Suppressor macrophage treated with lipopolysaccharide for 1 hour (primary cell): ENCODE measurements at regions not wholly inside any gene's neighbourhood (a gene's known extent, or its start where the extent isn't known, plus 50 kb on each side); places are given as distances from the start of the nearest gene placed in this dataset.

ENCODE experiments used
- DNase-seq, 3 donors: peaks; one replicate each; pipeline ENCODE4 v3.0.0-alpha.2; 2020 to 2022

DNA sequence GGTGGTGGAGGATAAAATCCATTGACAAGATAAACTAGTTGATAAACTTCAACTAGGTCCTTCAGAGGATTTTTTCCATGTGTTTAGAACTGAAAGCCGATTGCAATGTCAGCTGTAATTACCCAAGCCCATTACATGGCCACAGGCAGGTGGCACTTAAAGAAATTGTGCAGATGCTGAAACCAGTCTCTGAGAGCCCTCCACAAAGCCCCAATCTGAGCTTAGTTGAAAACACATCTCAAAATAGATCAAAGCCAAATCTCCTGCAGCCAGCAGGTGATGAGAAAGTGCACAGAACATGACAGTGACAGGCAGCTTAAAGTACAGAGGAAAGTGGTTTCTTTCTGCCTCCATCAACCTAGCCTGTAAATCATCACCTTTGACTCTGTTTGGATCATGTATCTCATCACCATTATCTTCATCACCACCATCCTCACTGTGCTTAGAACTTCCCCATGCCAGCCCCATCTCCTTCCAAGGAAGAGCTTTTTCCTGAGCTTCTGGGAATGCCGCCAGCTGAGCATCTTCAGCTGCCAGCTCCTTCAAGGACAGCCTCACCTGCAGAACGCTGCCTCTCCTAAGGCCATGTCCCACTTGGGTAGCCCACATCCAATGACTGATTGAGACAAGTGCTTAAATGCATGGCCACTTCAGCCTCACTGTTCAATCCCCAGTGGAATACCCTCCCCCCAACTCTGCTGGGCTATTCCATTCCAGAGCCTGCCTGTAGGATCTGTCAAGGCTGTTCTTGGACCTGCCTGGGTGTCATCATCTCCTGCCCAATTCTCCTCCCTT lies 219.5 kb upstream of the TMEM132C start:
- no peak for DNase-seq

DNA sequence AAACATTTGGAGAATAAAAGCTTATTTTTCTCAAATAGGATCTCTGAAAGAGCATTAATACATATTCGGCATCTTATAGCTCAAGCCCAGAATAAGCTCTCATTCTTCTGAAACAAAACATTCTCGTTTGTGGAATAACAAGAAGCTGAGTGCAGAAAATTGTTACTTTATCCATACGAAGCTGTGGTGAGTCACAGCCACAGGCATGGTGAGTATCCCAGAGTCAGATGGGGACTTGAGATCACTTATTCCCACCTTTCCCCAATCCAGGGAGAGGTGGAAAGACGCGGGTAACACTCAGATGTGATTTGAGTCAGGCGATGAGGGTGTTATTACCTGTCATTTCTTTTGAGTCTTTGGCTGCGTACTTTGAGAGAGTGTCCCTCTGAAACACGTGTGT lies 214.6 kb upstream of the TMEM132C start:
- DNase-seq, result no peak

DNA sequence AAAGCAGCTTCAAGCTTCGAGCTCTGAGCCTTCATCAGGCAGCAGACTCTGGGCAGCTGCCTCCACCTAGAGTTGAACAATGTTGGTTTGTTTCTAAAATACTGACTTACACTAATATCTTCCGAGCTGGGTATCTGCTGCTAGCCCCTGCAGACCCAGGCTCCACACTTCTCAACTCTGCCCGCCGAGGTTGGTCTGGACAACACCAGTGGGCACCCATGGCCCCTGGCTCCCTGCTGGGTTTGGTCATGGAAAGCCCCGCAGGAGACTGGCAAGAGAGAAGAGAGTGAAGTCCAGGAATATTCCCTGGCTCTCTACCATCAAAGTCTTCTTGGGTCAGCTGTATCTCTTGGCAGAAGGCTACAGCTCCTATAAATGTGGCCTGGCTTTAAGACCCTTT lies 214.2 kb upstream of the TMEM132C start:
- no peak for DNase-seq

DNA sequence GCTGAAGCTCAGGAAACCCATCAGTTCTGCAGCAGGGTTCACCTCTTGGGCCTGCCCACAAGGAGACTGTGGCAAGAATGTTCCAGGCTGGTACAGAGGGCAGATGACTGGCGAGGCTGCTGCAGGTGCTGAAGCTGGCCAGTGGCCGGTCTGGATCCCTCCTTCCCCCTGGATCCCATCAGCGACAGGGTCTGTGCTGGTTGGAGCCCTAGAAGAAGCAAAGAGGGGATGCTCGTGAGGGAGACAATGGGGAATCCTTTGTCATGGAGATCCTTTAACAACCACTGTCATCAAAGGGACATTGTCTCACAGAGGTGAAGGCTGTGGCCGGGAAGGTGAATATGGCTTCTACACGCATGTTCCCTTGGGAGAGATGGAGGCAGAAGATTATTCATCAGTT lies 211.4 kb upstream of the TMEM132C start:
- no peak for DNase-seq

DNA sequence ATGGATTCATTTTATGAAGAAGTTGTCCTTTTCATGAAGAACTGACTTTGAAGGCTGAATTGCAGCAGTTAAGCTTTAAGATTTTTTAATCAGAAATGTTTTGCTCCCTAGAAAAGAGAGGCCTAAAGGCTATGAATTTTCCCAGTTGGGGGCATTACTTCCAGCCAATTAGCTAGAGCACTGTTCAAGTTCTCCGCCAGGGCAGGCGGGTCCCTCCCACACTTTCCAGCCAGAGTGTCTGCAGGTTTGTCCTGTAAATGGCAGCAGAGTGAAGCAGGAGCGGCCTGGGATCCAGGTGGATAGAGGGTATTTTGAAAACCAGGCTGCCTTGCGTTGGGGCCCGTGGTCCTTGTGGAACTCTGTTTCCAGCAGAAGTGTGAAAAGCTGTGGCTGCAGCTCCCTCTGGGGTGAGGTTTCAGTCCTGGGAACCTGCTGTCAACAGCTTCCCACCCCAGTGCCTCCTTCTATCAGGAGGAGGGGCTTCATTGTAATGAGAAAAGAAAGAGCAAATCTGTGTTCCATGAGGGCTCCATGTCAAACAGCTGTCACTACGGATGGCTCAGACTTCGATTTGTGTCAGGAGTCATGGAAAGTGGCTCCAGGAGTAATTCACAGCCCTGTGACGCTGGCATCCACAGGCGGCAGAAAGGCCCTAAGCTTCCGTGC lies 210.7 kb upstream of the TMEM132C start:
- no peak for DNase-seq

GRCh38 chr12:128057586-128057985 lies 209.4 kb upstream of the TMEM132C start:
- no peak for DNase-seq

DNA sequence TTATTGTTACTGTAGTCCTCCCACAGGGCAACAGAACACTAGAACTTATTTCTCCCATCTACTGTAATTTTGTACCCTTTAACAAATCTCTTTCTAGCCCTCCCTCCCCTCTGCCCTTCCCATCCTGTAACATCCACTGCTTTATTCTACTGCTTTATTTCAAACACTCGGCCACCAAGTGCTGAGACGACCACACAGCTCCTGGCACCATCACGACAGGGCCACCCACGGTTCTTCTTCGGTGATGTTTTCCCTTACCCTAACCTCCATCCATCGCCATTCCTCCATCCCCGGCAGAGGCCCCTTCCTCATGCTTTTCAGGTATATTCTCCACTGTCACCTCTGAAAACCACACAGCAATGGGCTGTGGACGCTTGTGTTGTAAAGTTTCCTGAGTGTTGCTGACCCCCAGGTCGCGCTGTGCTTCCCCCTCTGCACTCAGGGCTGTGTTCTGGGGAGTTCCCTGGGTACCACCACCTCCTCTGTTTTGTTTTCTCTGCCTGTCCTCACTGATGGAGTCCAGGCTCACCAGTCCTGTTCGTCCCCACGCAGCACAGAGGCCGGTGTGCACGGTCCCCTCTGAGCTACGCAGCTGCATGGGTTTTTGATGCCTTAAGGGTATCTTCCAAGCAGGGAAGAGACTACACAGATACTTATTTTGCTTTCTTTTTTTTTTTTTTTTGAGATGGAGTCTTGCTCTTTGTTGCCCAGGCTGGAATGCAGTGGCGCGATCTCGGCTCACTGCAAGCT lies 207.2 kb upstream of the TMEM132C start:
- no peak for DNase-seq

- no peak for DNase-seq
Observed at GRCh38 chr12:128068211-128068610, 198.8 kb upstream of the TMEM132C start.

- DNase-seq, result peak; percentile 55 to 60 (median 59)
Observed at GRCh38 chr12:128069359-128069997, 197.5 kb upstream of the TMEM132C start.

GRCh38 chr12:128073937-128074336 lies 193.0 kb upstream of the TMEM132C start:
- no peak for DNase-seq

GRCh38 chr12:128075332-128075731 lies 191.6 kb upstream of the TMEM132C start:
- no peak for DNase-seq

GRCh38 chr12:128076188-128076587 lies 190.8 kb upstream of the TMEM132C start:
- no peak for DNase-seq

DNA sequence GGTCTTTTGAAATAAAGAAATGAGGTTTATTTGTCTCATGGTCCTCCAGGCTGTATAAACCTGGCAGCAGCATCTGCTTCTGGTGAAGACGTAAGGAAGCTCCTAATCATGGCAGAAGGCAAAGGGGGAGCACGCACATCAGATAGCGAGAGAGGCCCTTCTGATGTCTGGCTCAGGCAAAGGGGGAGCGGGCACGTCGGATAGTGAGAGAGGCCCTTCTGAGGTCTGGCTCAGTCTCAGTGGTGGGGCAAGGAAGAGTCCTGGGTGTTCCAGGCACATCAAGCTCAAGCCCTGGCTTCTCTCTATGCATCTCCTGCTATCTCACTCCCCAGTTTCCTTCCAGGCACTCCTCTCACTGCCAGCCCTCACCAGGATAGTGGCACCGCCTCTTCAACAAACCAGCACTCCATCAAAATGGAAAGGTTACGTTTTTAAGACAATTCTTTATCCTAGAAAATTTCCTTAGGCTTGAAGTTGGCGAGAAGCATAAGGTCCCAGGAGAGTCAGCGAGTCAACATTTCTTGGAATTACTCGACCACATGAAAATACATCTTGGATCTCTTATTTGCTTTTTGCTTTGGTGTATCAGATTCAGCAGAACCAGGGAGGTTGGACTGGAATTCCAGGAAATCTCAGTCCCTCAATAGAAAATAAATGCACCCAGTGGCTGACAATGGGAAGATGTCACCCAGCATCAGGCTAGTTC lies 189.6 kb upstream of the TMEM132C start:
- no peak for DNase-seq

DNA sequence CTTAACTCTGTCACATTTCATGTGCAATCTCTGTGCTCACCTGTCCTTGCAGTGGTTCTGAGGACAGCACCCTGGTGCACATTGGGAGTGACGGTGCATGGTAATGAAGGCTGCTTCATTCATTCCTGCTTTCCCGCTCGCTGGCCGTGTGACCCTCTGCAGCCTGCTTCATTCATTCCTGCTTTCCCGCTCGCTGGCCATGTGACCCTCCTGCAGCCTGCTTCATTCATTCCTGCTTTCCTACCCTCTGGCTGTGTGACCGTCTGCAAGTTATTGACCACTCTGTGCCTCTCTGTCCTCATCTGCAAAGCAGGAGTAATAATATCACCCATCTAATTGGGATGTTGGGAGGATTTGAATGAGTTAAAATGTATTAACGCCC lies 189.1 kb upstream of the TMEM132C start:
- DNase-seq, result no peak

- no peak for DNase-seq
Observed at GRCh38 chr12:128078301-128078971, 188.5 kb upstream of the TMEM132C start.

DNA sequence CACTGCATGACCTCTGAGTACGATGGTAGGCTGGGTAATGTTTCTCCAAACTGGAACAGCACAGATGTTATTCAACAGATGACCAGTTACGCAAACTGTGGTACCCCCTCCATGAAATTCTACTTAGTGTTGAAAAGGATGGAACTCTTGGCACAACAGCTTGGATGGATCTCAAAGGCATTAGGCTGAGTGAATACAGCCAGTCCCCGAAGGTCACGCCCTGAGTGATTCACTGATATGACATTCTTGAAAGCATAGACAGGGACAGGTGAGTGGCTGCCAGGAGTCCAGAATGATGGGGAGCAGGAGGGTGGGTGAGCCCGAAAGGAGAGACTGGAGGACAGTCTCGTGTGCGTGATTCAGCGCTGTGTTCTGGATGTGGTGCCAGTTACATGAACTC lies 187.5 kb upstream of the TMEM132C start:
- DNase-seq, result no peak

GRCh38 chr12:128083132-128083729 lies 183.7 kb upstream of the TMEM132C start:
- no peak for DNase-seq

DNA sequence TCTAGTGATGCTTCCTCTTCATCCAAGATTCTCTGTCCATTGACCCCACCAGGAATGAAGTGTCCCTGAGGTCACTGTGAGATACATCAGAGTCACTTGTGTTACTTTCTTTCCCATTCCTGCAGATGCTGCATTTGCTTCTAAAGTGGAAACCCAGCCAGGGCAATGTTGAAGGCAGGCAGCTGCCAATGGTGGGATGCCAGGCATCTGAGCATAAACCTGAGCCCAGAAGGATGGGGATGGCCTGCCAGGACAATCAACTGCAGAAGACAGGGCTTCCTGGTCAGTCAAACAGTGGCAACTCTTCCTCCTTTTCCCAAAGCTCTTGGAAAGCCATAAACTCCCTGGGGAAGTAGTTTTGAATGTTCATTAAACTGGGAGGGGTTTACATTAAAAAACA lies 178.0 kb upstream of the TMEM132C start:
- no peak for DNase-seq

GRCh38 chr12:128089961-128090360 lies 177.0 kb upstream of the TMEM132C start:
- no peak for DNase-seq

DNA sequence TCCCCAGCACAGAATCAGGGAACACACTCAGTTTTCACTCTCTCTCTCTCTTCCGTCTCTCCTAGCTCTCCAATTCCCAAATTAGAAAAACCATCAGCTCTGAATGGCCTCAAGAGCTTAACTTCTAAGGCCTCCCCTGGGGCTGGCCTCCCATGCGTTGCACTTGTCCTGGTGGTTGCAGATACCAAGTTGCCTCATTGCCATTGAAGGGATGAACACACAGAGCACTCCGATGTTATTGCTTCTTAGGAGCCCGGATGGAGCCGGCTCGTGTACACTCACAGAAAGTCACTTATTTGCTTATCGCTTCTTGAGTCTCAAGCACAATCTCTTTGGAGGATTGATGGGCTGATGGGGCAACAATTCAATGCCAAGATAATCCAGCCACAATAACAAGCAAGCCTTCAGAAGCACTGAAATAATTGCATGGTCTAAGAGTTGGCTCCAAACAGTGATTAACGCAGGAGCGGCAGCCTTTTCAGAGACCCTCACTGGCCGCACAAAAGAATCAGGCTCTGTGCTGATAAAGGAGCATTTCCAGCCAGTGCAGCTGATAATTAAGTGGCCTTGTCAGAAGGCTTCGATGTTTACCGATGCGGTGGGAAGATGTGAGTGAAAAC lies 175.8 kb upstream of the TMEM132C start:
- DNase-seq, result no peak

DNA sequence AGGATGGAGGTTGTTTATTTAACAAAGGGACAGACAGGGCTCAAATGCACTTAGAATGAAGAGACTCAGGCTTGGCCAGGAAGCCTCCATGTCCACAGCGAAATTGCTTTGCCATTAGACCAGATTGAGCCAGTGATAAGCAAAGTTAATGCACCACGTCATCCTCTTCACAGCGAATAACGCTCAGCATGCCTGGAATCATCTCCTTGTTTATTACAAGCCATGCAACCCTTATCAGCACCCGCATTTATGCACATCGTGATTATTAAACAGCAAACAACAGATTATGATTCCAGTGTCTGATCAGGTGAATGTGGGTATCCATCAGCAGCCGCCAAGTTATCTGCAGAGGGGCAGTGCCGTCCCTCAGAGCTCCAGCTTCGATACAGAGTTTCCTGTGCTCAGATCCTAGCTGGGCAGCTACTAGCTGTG lies 175.0 kb upstream of the TMEM132C start:
- no peak for DNase-seq
